Mesendoderm (in vitro differentiated cells): ENCODE measurements at regions not wholly inside any gene's neighbourhood (a gene's known extent, or its start where the extent isn't known, plus 50 kb on each side); places are given as distances from the start of the nearest gene placed in this dataset.

ENCODE experiments used
- DNase-seq: peaks from one replicate; pipeline ENCODE4 v3.0.0; 2013
- H2AK5ac ChIP-seq: 2 replicates; pipeline ENCODE4 v1.6.1; 2013; ENCODE audit warnings: low read length, inconsistent platforms
- H2BK120ac ChIP-seq: 2 replicates; pipeline ENCODE4 v1.6.1; 2013; ENCODE audit warnings: low read depth, mild to moderate bottlenecking, low read length, moderate library complexity, mixed read lengths
- H2BK15ac ChIP-seq: replicated peaks from 2 replicates; pipeline ENCODE4 v1.6.1; 2013; ENCODE audit warnings: low read depth, mild to moderate bottlenecking, moderate library complexity
- H2BK5ac ChIP-seq: 2 replicates; pipeline ENCODE4 v1.6.1; 2013; ENCODE audit warnings: low read length, inconsistent platforms
- H3K18ac ChIP-seq: 2 replicates; pipeline ENCODE4 v1.6.1; 2013; ENCODE audit warnings: mild to moderate bottlenecking, low read length, mixed read lengths
- H3K23ac ChIP-seq: one replicate; pipeline ENCODE4 v1.6.1; 2013; ENCODE audit warnings: low read length
- H3K27ac ChIP-seq: 2 replicates; pipeline ENCODE4 v1.5.1; 2013; ENCODE audit warnings: low read depth, mild to moderate bottlenecking, inconsistent platforms, low read length, moderate library complexity
- H3K27me3 ChIP-seq: 2 replicates; pipeline ENCODE4 v1.6.1; 2013; ENCODE audit warnings: low read length, control low read depth, mild to moderate bottlenecking, inconsistent platforms; ENCODE audit not compliant: insufficient read depth, poor library complexity
- H3K36me3 ChIP-seq: 2 replicates; pipeline ENCODE4 v1.6.1; 2013; ENCODE audit warnings: low read length, inconsistent platforms; ENCODE audit not compliant: control insufficient read depth, insufficient read depth
- H3K4ac ChIP-seq: one replicate; pipeline ENCODE4 v1.6.1; 2013; ENCODE audit warnings: low read depth, mild to moderate bottlenecking, low read length, moderate library complexity
- H3K4me1 ChIP-seq: 2 replicates; pipeline ENCODE4 v1.6.1; 2013; ENCODE audit warnings: low read depth, low read length, inconsistent platforms; ENCODE audit not compliant: control insufficient read depth
- H3K4me2 ChIP-seq: 2 replicates; pipeline ENCODE4 v1.6.1; 2013; ENCODE audit warnings: low read length
- H3K4me3 ChIP-seq: 2 replicates; pipeline ENCODE4 v1.5.1; 2013; ENCODE audit warnings: mild to moderate bottlenecking, low read length
- H3K56ac ChIP-seq: one replicate; pipeline ENCODE4 v1.6.1; 2013; ENCODE audit warnings: low read length
- H3K79me1 ChIP-seq: 2 replicates; pipeline ENCODE4 v1.6.1; 2013; ENCODE audit warnings: low read length, inconsistent platforms
- H3K79me2 ChIP-seq: 2 replicates; pipeline ENCODE4 v1.6.1; 2013; ENCODE audit warnings: mild to moderate bottlenecking, low read length; ENCODE audit not compliant: control insufficient read depth, insufficient read depth
- H3K9ac ChIP-seq: 2 replicates; pipeline ENCODE4 v1.6.1; 2013; ENCODE audit warnings: low read length, inconsistent platforms
- H4K5ac ChIP-seq: one replicate; pipeline ENCODE4 v1.6.1; 2013; ENCODE audit warnings: low read length
- H4K8ac ChIP-seq: one replicate; pipeline ENCODE4 v1.6.1; 2013; ENCODE audit warnings: low read depth, mild to moderate bottlenecking, control low read depth, low read length, moderate library complexity
- WGBS: extraction: QIAGEN DNeasy Blood & Tissue Kit; methylation state at CpG from one replicate; pipeline ENCODE4 v1.1.7; 2013; ENCODE audit warnings: low lambda C conversion rate, missing lambda C conversion rate; ENCODE audit not compliant: insufficient coverage; ENCODE audit errors: extremely low coverage; 5-methylcytosine and 5-hydroxymethylcytosine counted together

DNA sequence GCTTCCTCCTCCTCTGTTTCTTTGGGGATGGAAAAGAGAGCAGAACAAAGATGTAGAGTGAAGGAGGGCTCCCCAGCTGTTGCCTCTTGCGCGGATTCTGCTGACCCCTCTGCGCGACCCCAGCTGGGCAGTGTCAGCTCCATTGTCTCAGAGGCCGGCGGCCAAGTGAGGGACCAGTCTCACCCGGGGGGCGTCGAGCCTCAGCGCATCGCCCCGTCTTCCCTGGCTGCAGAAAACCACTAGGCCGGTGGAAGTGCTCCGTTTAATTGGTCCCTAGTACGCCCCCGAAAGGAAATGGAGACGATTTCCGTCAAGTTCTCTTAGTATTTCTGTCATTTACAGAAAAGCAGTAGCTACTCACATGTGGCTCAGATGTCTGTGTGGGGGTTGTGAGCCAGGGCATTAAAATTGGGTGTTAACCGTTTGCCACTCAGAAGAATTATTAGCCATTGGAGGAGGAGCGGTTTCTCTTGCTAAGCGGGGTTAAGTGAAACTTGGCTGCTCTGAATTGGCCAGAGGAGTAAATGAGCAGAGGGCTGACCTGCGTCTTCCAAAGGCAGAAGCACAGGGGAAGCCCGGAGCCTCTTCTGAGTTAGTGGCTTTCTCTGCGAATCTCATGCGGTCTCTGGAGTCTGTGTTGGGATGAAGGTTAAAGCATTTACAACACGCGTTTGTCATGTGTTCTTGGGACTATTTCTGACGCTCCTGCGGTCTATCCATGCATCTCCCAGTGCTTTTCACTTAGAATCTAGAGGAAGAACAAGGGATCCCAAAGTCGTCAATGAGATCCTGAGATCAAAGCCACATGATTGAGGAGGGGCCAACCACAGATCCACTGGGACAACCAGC, 132.8 kb upstream of the MYO16 start:
- no peak overlapping the region for H3K4ac ChIP-seq
- H2BK15ac ChIP-seq, result no peak overlapping the region
- no peaks in the 10 kb centered on the region for H3K79me2 ChIP-seq
- H3K23ac ChIP-seq, result no peak overlapping the region
- H4K5ac ChIP-seq, result no peak overlapping the region
- H3K4me1 ChIP-seq, result no peaks in the 10 kb centered on the region
- H3K36me3 ChIP-seq, result no peaks in the 10 kb centered on the region
- peak overlapping the region; percentile 57 for H3K9ac ChIP-seq
- H3K27me3 ChIP-seq, result peaks cover 5% of the 10 kb centered on the region
- H3K79me1 ChIP-seq, result no peaks in the 10 kb centered on the region
- no peak overlapping the region for H2AK5ac ChIP-seq
- H2BK5ac ChIP-seq, result no peak overlapping the region
- no CpG with 5 or more reads among the region's 30 CpGs for WGBS
- H3K27ac ChIP-seq, result no peak overlapping the region
- peak; percentile 51 for DNase-seq
- no peak overlapping the region for H2BK120ac ChIP-seq
- H3K18ac ChIP-seq, result no peak overlapping the region
- H3K4me3 ChIP-seq, result peak overlapping the region; percentile 45
- H4K8ac ChIP-seq, result no peak overlapping the region
- peak overlapping the region; percentile 87 for H3K4me2 ChIP-seq
- H3K56ac ChIP-seq, result peak overlapping the region; percentile 80

DNA sequence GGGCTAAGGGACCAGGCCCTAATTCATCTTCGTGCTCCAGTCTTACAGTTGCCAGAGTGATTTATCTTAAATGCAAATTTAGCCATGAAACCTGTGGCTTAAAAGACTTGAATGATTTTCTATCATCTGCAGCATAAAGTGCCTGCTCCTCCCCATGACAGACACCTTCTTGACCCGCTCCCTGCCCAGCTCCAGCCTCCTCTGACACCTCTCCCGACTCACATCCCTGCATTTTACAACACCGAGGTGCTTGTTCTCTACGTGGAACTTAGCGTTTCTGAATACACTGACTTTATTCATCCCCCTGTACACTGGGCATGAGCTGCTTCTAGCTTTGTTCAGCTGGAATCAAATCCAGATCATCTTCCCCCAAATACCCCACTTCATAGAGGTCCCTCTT, 128.7 kb upstream of the MYO16 start:
- Histone ChIP-seq H2BK5ac (no peak overlapping the region), H3K23ac (no peak overlapping the region), H2BK120ac (no peak overlapping the region), H3K56ac (no peak overlapping the region), H3K4me3 (no peak overlapping the region), H3K27me3 (peaks cover 2% of the 10 kb centered on the region), H3K27ac (no peak overlapping the region), H4K8ac (no peak overlapping the region), H3K4me1 (no peaks in the 10 kb centered on the region), H2BK15ac (no peak overlapping the region), H3K36me3 (no peaks in the 10 kb centered on the region), H3K18ac (no peak overlapping the region), H4K5ac (no peak overlapping the region), H3K79me1 (no peaks in the 10 kb centered on the region), H3K4me2 (no peak overlapping the region), H3K4ac (no peak overlapping the region), H3K9ac (no peak overlapping the region), H2AK5ac (no peak overlapping the region), H3K79me2 (no peaks in the 10 kb centered on the region)
- WGBS, result no CpG with 5 or more reads among the region's 6 CpGs
- DNase-seq, result no peak

DNA sequence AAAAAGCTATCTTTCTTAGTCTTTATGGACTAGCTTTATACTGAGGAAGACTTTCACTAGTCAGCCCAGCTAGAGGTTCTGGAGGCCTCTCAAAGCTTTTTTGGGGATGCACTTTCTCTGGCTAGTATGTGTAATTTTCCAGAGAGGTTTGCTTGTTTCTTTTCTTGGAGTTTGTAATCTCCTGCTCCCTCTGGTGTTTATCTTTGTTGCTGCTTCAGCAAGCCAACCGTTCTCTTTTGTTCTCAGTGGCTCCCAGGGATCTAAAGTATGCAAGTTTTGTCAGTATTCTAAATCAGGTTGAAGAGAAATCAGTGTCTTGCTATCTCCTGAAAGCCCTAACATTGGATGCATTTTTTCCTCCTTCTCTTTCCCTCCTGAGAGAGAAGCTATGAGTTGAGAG, 121.1 kb upstream of the MYO16 start:
- H3K56ac ChIP-seq, result no peak overlapping the region
- H3K4me3 ChIP-seq, result no peak overlapping the region
- no peaks in the 10 kb centered on the region for H3K79me1 ChIP-seq
- H3K23ac ChIP-seq, result no peak overlapping the region
- H3K4ac ChIP-seq, result no peak overlapping the region
- H3K4me2 ChIP-seq, result no peak overlapping the region
- no peak overlapping the region for H2BK5ac ChIP-seq
- H2AK5ac ChIP-seq, result no peak overlapping the region
- no peak overlapping the region for H2BK15ac ChIP-seq
- no peak overlapping the region for H4K5ac ChIP-seq
- H3K4me1 ChIP-seq, result no peaks in the 10 kb centered on the region
- peak; percentile 76 for DNase-seq
- no peaks in the 10 kb centered on the region for H3K79me2 ChIP-seq
- WGBS, result no CpG with 5 or more reads among the region's 1 CpG
- H3K18ac ChIP-seq, result no peak overlapping the region
- H3K27ac ChIP-seq, result no peak overlapping the region
- H3K27me3 ChIP-seq, result no peaks in the 10 kb centered on the region
- H3K9ac ChIP-seq, result no peak overlapping the region
- no peaks in the 10 kb centered on the region for H3K36me3 ChIP-seq
- H4K8ac ChIP-seq, result no peak overlapping the region
- no peak overlapping the region for H2BK120ac ChIP-seq

DNA sequence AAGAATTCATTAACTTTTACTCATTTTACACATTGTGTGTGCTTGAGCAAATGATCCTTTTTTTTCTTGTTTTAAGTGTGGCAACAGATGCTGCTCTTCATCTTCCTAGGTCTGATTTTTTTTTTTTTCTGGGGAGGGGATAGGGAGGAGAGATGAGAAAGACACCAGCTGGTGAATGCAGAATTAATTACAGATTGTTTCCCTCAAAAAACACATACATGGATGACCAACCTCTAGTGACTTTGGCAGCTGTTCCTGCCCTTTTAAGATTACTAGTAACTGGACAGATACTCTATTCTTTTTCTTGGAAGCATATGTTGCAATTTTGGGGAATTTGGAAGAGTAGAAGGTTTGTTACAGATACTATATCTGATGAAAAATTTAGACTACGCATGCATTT, 103.6 kb upstream of the MYO16 start:
- Histone ChIP-seq H3K4me1 (no peaks in the 10 kb centered on the region), H3K27me3 (no peaks in the 10 kb centered on the region), H3K56ac (no peak overlapping the region), H2BK15ac (no peak overlapping the region), H3K4me2 (no peak overlapping the region), H3K36me3 (no peaks in the 10 kb centered on the region), H2AK5ac (no peak overlapping the region), H2BK5ac (no peak overlapping the region), H4K8ac (no peak overlapping the region), H3K18ac (no peak overlapping the region), H3K79me2 (no peaks in the 10 kb centered on the region), H3K79me1 (no peaks in the 10 kb centered on the region), H3K9ac (no peak overlapping the region), H3K27ac (no peak overlapping the region), H3K4ac (no peak overlapping the region), H3K4me3 (no peak overlapping the region), H4K5ac (no peak overlapping the region), H3K23ac (no peak overlapping the region), H2BK120ac (no peak overlapping the region)
- WGBS, result no CpG with 5 or more reads among the region's 1 CpG
- DNase-seq, result no peak

DNA sequence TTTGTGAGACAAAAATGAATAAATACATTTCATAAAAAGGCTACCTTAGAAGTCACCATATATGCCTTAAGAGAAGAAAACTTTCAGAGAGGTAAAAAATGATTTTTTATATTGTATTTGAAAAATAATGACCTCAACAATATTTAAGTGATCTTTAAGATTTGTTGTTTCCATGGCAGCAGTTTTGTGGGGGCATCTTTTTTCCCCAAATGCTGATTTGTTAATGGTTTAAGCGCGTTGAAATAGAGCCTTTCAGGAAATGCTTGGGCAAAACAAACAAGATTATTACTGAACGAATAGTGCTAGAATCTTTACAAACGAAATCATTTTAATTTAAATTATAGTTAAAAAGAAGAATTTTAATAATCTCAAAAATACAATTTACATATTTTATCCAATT, 103.1 kb upstream of the MYO16 start:
- no peak overlapping the region for H4K5ac ChIP-seq
- H3K79me1 ChIP-seq, result no peaks in the 10 kb centered on the region
- H3K27me3 ChIP-seq, result no peaks in the 10 kb centered on the region
- H2AK5ac ChIP-seq, result no peak overlapping the region
- H3K27ac ChIP-seq, result no peak overlapping the region
- H3K23ac ChIP-seq, result no peak overlapping the region
- WGBS, result no CpG with 5 or more reads among the region's 4 CpGs
- H3K79me2 ChIP-seq, result no peaks in the 10 kb centered on the region
- no peak overlapping the region for H3K18ac ChIP-seq
- DNase-seq, result no peak
- no peak overlapping the region for H2BK15ac ChIP-seq
- H3K4me2 ChIP-seq, result no peak overlapping the region
- no peak overlapping the region for H3K56ac ChIP-seq
- no peak overlapping the region for H3K4ac ChIP-seq
- no peak overlapping the region for H2BK5ac ChIP-seq
- H3K9ac ChIP-seq, result no peak overlapping the region
- H3K4me1 ChIP-seq, result no peaks in the 10 kb centered on the region
- H3K36me3 ChIP-seq, result no peaks in the 10 kb centered on the region
- H4K8ac ChIP-seq, result no peak overlapping the region
- H2BK120ac ChIP-seq, result no peak overlapping the region
- no peak overlapping the region for H3K4me3 ChIP-seq

DNA sequence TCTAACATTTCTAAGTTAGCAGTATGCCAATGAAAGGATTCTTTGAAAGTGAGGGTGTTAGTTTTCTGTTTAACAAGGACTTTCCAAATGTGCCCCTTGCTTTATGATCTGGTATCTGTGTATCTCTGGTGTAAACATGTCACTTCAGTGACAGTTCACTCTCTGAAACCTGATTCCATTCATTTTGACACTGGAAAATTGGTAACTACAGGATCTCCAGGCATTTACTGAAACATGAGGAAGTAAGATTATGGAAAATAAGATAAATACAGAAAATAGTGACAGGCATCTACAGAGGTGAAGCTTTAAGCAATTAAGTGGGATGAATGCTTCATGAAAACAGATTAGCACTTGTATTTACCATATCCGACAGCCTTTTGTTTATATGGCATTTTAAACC, 101.6 kb upstream of the MYO16 start:
- H3K27ac ChIP-seq, result no peak overlapping the region
- H3K56ac ChIP-seq, result no peak overlapping the region
- H4K8ac ChIP-seq, result no peak overlapping the region
- no peaks in the 10 kb centered on the region for H3K27me3 ChIP-seq
- H2AK5ac ChIP-seq, result no peak overlapping the region
- H3K4ac ChIP-seq, result no peak overlapping the region
- H2BK5ac ChIP-seq, result no peak overlapping the region
- no peaks in the 10 kb centered on the region for H3K36me3 ChIP-seq
- no peak overlapping the region for H3K4me2 ChIP-seq
- H2BK15ac ChIP-seq, result no peak overlapping the region
- no CpG with 5 or more reads among the region's 1 CpG for WGBS
- H3K79me2 ChIP-seq, result no peaks in the 10 kb centered on the region
- H3K9ac ChIP-seq, result no peak overlapping the region
- H4K5ac ChIP-seq, result no peak overlapping the region
- no peaks in the 10 kb centered on the region for H3K79me1 ChIP-seq
- H2BK120ac ChIP-seq, result no peak overlapping the region
- peak; percentile 0 for DNase-seq
- no peak overlapping the region for H3K23ac ChIP-seq
- no peaks in the 10 kb centered on the region for H3K4me1 ChIP-seq
- H3K4me3 ChIP-seq, result no peak overlapping the region
- no peak overlapping the region for H3K18ac ChIP-seq
